ENCODE measurements at regions not wholly inside any gene's neighbourhood (a gene's known extent, or its start where the extent isn't known, plus 50 kb on each side); places are given as distances from the start of the nearest gene placed in this dataset.

DNA sequence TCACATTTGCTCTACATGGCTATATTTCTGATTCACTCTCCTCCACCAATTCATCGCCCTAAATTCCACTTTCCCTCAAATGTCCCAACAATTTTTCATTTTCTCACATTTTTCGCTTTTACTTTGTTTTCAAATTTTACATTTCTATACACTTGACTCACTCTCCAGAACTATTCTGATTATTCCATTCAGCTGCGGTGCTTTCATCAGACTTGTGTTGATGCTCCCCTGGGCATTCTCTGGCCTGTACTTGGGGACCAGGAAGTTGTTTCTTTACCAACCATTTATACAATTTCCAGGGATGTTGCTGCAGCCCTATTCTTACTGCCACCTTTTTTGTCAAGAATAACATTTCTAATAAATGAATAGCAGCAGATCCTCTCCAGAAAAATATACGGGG lies 444.8 kb downstream of the MAFB start:
- ATAC-seq (no peak), DNase-seq (no peak)
- Histone ChIP-seq H3K4me3 (no peak overlapping the region), H3K9me3 (no peaks in the 10 kb centered on the region), H3K4me1 (ENCODE audit: low read depth) (no peaks in the 10 kb centered on the region), H3K36me3 (ENCODE audit: low read depth) (no peaks in the 10 kb centered on the region)
- TF ChIP-seq, protein P1, sequence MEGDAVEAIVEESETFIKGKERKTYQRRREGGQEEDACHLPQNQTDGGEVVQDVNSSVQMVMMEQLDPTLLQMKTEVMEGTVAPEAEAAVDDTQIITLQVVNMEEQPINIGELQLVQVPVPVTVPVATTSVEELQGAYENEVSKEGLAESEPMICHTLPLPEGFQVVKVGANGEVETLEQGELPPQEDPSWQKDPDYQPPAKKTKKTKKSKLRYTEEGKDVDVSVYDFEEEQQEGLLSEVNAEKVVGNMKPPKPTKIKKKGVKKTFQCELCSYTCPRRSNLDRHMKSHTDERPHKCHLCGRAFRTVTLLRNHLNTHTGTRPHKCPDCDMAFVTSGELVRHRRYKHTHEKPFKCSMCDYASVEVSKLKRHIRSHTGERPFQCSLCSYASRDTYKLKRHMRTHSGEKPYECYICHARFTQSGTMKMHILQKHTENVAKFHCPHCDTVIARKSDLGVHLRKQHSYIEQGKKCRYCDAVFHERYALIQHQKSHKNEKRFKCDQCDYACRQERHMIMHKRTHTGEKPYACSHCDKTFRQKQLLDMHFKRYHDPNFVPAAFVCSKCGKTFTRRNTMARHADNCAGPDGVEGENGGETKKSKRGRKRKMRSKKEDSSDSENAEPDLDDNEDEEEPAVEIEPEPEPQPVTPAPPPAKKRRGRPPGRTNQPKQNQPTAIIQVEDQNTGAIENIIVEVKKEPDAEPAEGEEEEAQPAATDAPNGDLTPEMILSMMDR (IDR thresholded peaks at IDR 0.05): no peak
- intact Hi-C loops (cut with DNase I, micrococcal nuclease): no loop called here

DNA sequence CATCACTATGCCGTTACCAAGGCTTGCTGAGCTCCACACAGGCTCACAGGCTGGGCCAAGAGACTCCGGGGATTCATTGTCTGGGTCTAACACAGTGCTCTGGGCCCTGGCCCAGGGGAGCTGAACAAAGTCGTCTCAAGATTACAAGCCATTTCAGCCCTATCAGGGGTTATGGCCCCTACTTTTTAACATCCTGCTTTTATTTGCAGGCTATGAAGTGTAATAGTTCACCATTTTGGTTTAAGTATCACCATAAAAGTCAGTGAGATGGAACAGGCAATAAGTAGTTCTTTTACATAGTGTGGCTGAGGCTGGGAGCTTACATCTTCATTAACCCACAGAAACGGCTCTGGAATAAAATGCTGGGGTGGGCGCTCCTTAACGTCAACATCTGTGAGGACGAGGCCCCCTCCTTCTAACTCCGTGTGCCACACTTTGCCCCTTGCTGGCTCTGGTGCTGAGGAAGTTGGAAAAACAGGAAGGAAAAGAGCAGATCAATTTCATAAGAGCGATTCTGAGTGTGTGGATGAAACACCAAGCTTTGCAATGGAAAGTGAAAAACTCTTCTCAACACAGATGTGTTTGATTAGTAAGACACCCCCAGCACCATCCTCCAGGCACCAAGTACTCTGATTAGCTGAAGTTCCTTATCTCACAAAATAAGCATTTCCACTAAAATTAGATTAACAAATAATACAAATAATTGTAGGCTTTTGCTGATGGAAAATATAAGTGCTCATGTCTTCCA lies 447.3 kb downstream of the MAFB start:
- Histone ChIP-seq H3K4me3 (no peak overlapping the region), H3K9me3 (no peaks in the 10 kb centered on the region), H3K4me1 (ENCODE audit: low read depth) (no peaks in the 10 kb centered on the region), H3K36me3 (ENCODE audit: low read depth) (no peaks in the 10 kb centered on the region)
- TF ChIP-seq, protein P1 (IDR thresholded peaks at IDR 0.05): no peak
- ATAC-seq (no peak), DNase-seq (no peak)
- intact Hi-C loops (cut with DNase I, micrococcal nuclease): no loop called here

DNA sequence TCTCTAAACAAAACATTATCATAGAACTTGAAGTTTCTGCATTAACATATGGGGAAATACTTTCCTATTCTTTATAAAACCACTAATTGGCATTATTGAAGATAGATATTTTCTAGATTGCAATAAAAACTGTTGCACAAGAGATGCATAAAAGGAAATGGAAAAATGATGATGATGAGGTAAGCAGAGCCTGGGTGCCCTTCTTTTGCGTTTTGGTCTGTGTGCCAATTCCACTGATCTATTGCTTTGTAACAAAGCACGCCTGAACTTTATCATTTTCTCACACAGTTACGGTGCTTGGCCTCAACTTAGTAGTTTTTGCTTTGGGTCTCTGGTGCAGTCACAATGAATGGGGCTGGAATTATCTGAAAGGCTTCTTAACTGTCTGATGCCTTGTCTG lies 450.5 kb downstream of the MAFB start:
- intact Hi-C loops (cut with DNase I, micrococcal nuclease): no loop called here
- no peaks in the 10 kb centered on the region for H3K36me3 ChIP-seq (ENCODE audit: low read depth)
- TF ChIP-seq, protein P1 (IDR thresholded peaks at IDR 0.05): no peak
- H3K9me3 ChIP-seq: no peaks in the 10 kb centered on the region
- no peak overlapping the region for H3K4me3 ChIP-seq
- DNase-seq (no peak), ATAC-seq (no peak)
- no peaks in the 10 kb centered on the region for H3K4me1 ChIP-seq (ENCODE audit: low read depth)

DNA sequence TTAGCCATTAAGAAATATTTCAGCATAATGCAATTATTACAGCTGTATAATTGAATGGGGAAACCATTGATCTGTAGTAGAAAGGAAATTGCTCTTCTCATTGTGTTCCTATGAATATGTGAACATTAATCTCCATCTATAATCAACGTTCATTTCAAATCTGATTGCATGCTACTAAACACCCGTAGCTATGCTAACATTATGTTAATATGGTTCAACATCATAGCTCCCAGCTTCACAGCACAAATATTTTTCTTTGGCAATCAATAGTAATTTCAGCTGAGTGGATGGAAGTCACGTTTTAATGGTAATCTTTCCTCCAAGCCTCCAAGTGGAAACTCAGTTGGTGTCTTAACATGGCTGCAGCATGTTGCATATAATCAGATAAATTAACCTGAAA lies 454.4 kb downstream of the MAFB start:
- DNase-seq: no peak
- ATAC-seq: no peak
- Histone ChIP-seq H3K9me3 (no peaks in the 10 kb centered on the region), H3K4me3 (no peak overlapping the region), H3K36me3 (ENCODE audit: low read depth) (no peaks in the 10 kb centered on the region), H3K4me1 (ENCODE audit: low read depth) (no peaks in the 10 kb centered on the region)
- intact Hi-C loops (cut with DNase I, micrococcal nuclease): no loop called here
- TF ChIP-seq, protein P1 (IDR thresholded peaks at IDR 0.05): no peak

DNA sequence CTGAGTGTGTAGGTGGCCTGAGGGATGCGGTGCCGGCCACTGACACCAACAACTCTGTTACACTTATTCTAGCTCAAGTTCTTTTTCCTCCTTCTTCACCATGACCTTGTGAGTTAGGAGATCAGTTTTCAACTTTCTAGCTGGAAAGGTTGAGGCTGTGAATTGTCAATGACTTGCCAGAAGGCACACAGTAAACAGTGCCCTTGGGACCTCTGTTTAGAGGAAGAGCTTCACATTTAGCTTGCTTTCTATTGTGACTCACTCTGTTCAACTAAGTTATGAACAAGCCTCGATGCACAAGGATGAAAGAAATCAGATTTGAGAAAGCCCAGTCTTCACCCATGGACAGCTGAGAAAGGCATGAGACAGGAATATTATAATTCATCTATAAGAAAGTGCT lies 455.6 kb downstream of the MAFB start:
- Histone ChIP-seq H3K4me1 (ENCODE audit: low read depth) (no peaks in the 10 kb centered on the region), H3K4me3 (no peak overlapping the region), H3K9me3 (no peaks in the 10 kb centered on the region), H3K36me3 (ENCODE audit: low read depth) (no peaks in the 10 kb centered on the region)
- TF ChIP-seq, protein P1 (IDR thresholded peaks at IDR 0.05): no peak
- DNase-seq: no peak
- intact Hi-C loops (cut with DNase I, micrococcal nuclease): no loop called here
- no peak for ATAC-seq

DNA sequence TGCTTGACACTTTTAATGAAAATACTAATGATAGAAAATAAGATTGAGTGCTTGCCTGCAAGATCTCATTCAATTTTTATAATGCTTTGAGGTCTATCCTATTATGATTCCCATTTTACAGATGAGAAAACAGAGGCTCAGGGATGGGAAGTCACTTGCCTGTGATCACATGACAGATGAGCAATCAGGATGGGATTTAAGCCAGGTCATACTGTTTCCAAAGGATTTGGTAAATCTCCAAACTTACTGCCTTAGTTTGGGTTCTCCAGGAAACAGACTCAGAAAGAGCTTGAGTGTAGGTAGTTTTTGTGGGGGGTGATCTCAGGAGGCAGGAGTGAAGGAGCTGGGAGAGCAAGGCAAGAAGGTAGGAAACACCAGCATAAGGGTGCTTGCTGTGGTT lies 456.3 kb downstream of the MAFB start:
- Histone ChIP-seq H3K9me3 (no peaks in the 10 kb centered on the region), H3K4me1 (ENCODE audit: low read depth) (no peaks in the 10 kb centered on the region), H3K36me3 (ENCODE audit: low read depth) (no peaks in the 10 kb centered on the region), H3K4me3 (no peak overlapping the region)
- intact Hi-C loops (cut with DNase I, micrococcal nuclease): no loop called here
- TF ChIP-seq, protein P1 (IDR thresholded peaks at IDR 0.05): no peak
- DNase-seq: no peak
- no peak for ATAC-seq
